CD14-positive monocyte (primary cell): ENCODE measurements at regions not wholly inside any gene's neighbourhood (a gene's known extent, or its start where the extent isn't known, plus 50 kb on each side); places are given as distances from the start of the nearest gene placed in this dataset.

Experiments used
- DNase-seq, 3 donors: peaks; one replicate each; pipeline ENCODE4 v3.0.0-alpha.2; 2011 to 2022
- H2AFZ ChIP-seq: 2 replicates; pipeline ENCODE4 v1.6.0; 2012; ENCODE audit warnings: mild to moderate bottlenecking, low read depth, low read length, inconsistent platforms; ENCODE audit not compliant: insufficient read depth, poor library complexity, severe bottlenecking
- H3K27ac ChIP-seq, 2 donors: 1 replicate in 1 of 2; 2 replicates in 1 of 2; pipeline ENCODE4 v1.5.1; 2012 to 2013; ENCODE audit warnings: low read length in 2 of 2, control low read depth in 1 of 2, inconsistent platforms in 1 of 2, low read depth in 1 of 2, mild to moderate bottlenecking in 1 of 2
- H3K27me3 ChIP-seq, 2 donors: one replicate each; pipeline versions ENCODE4 v1.6.0 to v1.6.1; 2011 to 2013; ENCODE audit warnings: low read length in 2 of 2; ENCODE audit not compliant: control insufficient read depth in 2 of 2, insufficient read depth in 2 of 2
- H3K36me3 ChIP-seq, 2 donors: replicated peaks in 1 of 2; 1 replicate in 1 of 2; 2 replicates in 1 of 2; pipeline versions ENCODE4 v1.5.1 to v1.6.1; 2012 to 2013; ENCODE audit warnings: low read length in 2 of 2, control low read depth in 1 of 2, inconsistent platforms in 1 of 2, mild to moderate bottlenecking in 1 of 2; ENCODE audit not compliant: insufficient read depth in 2 of 2, control insufficient read depth in 1 of 2
- H3K4me1 ChIP-seq, 2 donors: 1 replicate in 1 of 2; 2 replicates in 1 of 2; pipeline versions ENCODE4 v1.5.1 to v1.6.1; 2012 to 2013; ENCODE audit warnings: low read length in 2 of 2, control low read depth in 1 of 2, inconsistent platforms in 1 of 2, mild to moderate bottlenecking in 1 of 2, moderate library complexity in 1 of 2; ENCODE audit not compliant: insufficient read depth in 2 of 2, control insufficient read depth in 1 of 2
- H3K4me2 ChIP-seq: replicated peaks from 2 replicates; pipeline ENCODE3; 2012; ENCODE audit warnings: low read length, moderate library complexity, mild to moderate bottlenecking; ENCODE audit not compliant: poor library complexity, severe bottlenecking; ENCODE audit errors: extremely low read depth
- H3K4me3 ChIP-seq, 3 experiments: fragments of 200-600 bp in 1 of 3; sonication (generic) in 1 of 3; replicated peaks in 1 of 3; 1 replicate in 2 of 3; 2 replicates in 1 of 3; pipeline ENCODE4 v1.5.1; 2011 to 2013; ENCODE audit warnings: low read length in 3 of 3, mild to moderate bottlenecking in 3 of 3, control low read depth in 2 of 3, low read depth in 2 of 3, inconsistent platforms in 1 of 3, moderate library complexity in 1 of 3
- H3K79me2 ChIP-seq: 2 replicates; pipeline ENCODE4 v1.6.0; 2012; ENCODE audit warnings: mild to moderate bottlenecking, control low read depth, inconsistent platforms, low read length, moderate library complexity; ENCODE audit not compliant: insufficient read depth
- H3K9ac ChIP-seq: 2 replicates; pipeline ENCODE4 v1.6.0; 2017; ENCODE audit warnings: low read length, mild to moderate bottlenecking; ENCODE audit not compliant: insufficient read depth, poor library complexity, severe bottlenecking
- H3K9me3 ChIP-seq, 2 donors: replicated peaks in 1 of 2; 1 replicate in 1 of 2; 2 replicates in 1 of 2; pipeline versions ENCODE4 v1.5.1 to v1.6.1; 2012 to 2013; ENCODE audit warnings: low read length in 2 of 2, control low read depth in 1 of 2; ENCODE audit not compliant: control insufficient read depth in 1 of 2, insufficient read depth in 1 of 2
- H4K20me1 ChIP-seq: 2 replicates; pipeline ENCODE4 v1.6.0; 2012; ENCODE audit warnings: mild to moderate bottlenecking, low read length, control low read depth, moderate library complexity; ENCODE audit not compliant: insufficient read depth
- H3K27ac Mint-ChIP-seq, 7 donors: one replicate each; pipeline ENCODE4 v1.8.0; 2020; ENCODE audit warnings: mild to moderate bottlenecking in 7 of 7, mixed read lengths in 7 of 7, moderate library complexity in 6 of 7, inconsistent platforms in 2 of 7
- H3K27me3 Mint-ChIP-seq, 3 donors: one replicate each; pipeline ENCODE4 v1.8.0; 2021 to 2022; ENCODE audit warnings: low read depth in 3 of 3, mild to moderate bottlenecking in 3 of 3, mixed read lengths in 3 of 3, moderate library complexity in 3 of 3, inconsistent platforms in 1 of 3
- H3K36me3 Mint-ChIP-seq, 2 donors: one replicate each; pipeline ENCODE4 v1.8.0; 2020; ENCODE audit warnings: mixed read lengths in 2 of 2, inconsistent platforms in 1 of 2, mild to moderate bottlenecking in 1 of 2
- H3K4me1 Mint-ChIP-seq: one replicate; pipeline ENCODE4 v1.8.0; 2020; ENCODE audit warnings: mild to moderate bottlenecking, mixed read lengths
- H3K4me3 Mint-ChIP-seq, 2 donors: one replicate each; pipeline ENCODE4 v1.8.0; 2020; ENCODE audit warnings: mild to moderate bottlenecking in 2 of 2, mixed read lengths in 2 of 2, moderate library complexity in 1 of 2
- H3K9me3 Mint-ChIP-seq, 7 donors: one replicate each; pipeline ENCODE4 v1.8.0; 2020 to 2022; ENCODE audit warnings: mixed read lengths in 7 of 7, mild to moderate bottlenecking in 6 of 7, moderate library complexity in 6 of 7, inconsistent platforms in 2 of 7
- WGBS: methylation state at CpG from one replicate; pipeline ENCODE4 v1.1.5; 2013; ENCODE audit warnings: missing lambda C conversion rate; ENCODE audit not compliant: insufficient coverage; 5-methylcytosine and 5-hydroxymethylcytosine counted together
- intact Hi-C, 2 donors: fragments of 100-400 bp; cut with micrococcal nuclease; formaldehyde crosslinking; loops; one replicate each; pipeline versions ENCODE4 v1.15.0 to v1.15.1; 2023
- TF ChIP-seq, protein P1 (sequence below): fragments of 200-600 bp; IDR thresholded peaks from one replicate; pipeline ENCODE4 v1.8.0; 2022; ENCODE audit warnings: antibody characterized with exemption, mild to moderate bottlenecking

- TF ChIP-seq, protein P1, sequence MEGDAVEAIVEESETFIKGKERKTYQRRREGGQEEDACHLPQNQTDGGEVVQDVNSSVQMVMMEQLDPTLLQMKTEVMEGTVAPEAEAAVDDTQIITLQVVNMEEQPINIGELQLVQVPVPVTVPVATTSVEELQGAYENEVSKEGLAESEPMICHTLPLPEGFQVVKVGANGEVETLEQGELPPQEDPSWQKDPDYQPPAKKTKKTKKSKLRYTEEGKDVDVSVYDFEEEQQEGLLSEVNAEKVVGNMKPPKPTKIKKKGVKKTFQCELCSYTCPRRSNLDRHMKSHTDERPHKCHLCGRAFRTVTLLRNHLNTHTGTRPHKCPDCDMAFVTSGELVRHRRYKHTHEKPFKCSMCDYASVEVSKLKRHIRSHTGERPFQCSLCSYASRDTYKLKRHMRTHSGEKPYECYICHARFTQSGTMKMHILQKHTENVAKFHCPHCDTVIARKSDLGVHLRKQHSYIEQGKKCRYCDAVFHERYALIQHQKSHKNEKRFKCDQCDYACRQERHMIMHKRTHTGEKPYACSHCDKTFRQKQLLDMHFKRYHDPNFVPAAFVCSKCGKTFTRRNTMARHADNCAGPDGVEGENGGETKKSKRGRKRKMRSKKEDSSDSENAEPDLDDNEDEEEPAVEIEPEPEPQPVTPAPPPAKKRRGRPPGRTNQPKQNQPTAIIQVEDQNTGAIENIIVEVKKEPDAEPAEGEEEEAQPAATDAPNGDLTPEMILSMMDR, result no peak
- Mint-ChIP-seq H3K4me3 (peak overlapping the region; percentile 31 to 87), H3K27me3 (peaks cover 2 to 7% (median 5%) of the 10 kb centered on the region in 3 donors), H3K27ac (peak overlapping the region in 3 of 7 donors; percentile 12 to 83 (median 76)), H3K9me3 (peaks cover 0 to 11% (median 7%) of the 10 kb centered on the region in 7 donors), H3K36me3 (peaks cover 0 to 1% of the 10 kb centered on the region in 2 donors), H3K4me1 (peaks cover 44% of the 10 kb centered on the region)
- intact Hi-C loops, result no loop called here
- H3K4me3 ChIP-seq, result peak overlapping the region in 1 of 3 experiments; percentile 52
- peaks cover 7 to 10% of the 10 kb centered on the region in 2 donors for H3K9me3 ChIP-seq
- peak overlapping the region; percentile 66 for H3K4me2 ChIP-seq
- peaks cover 32 to 39% of the 10 kb centered on the region in 2 donors for H3K4me1 ChIP-seq
- no peaks in the 10 kb centered on the region for H3K36me3 ChIP-seq
- no peaks in the 10 kb centered on the region for H3K79me2 ChIP-seq
- DNase-seq, result no peak
- no peak overlapping the region for H3K27ac ChIP-seq
- H4K20me1 ChIP-seq, result no peaks in the 10 kb centered on the region
- WGBS, result 21% methylated on average over 7 of the region's 7 CpGs
- no peaks in the 10 kb centered on the region for H3K27me3 ChIP-seq
- peak overlapping the region; percentile 69 for H2AFZ ChIP-seq
- H3K9ac ChIP-seq, result no peak overlapping the region
These were observed 68.9 kb upstream of the RMDN2 start for GRCh38 chr2:37856101-37856751.

GRCh38 chr2:37857575-37858399 is 67.3 kb upstream of the RMDN2 start:
- TF ChIP-seq, protein P1, result no peak
- Histone ChIP-seq H2AFZ (no peak overlapping the region), H3K27me3 (no peaks in the 10 kb centered on the region), H3K27ac (no peak overlapping the region), H3K9ac (no peak overlapping the region), H3K9me3 (peaks cover 7 to 10% of the 10 kb centered on the region in 2 donors), H3K4me1 (peaks cover 22 to 24% of the 10 kb centered on the region in 2 donors), H3K79me2 (no peaks in the 10 kb centered on the region), H3K36me3 (no peaks in the 10 kb centered on the region), H3K4me3 (no peak overlapping the region), H3K4me2 (no peak overlapping the region), H4K20me1 (no peaks in the 10 kb centered on the region)
- H3K36me3 Mint-ChIP-seq, result peaks cover 0 to 1% of the 10 kb centered on the region in 2 donors
- no peak overlapping the region for H3K27ac Mint-ChIP-seq
- no peak for DNase-seq
- peaks cover 0 to 11% (median 7%) of the 10 kb centered on the region in 7 donors for H3K9me3 Mint-ChIP-seq
- WGBS, result 100% methylated on average over 2 of the region's 11 CpGs
- peaks cover 5 to 12% (median 6%) of the 10 kb centered on the region in 3 donors for H3K27me3 Mint-ChIP-seq
- intact Hi-C loops, result no loop called here
- peaks cover 33% of the 10 kb centered on the region for H3K4me1 Mint-ChIP-seq
- H3K4me3 Mint-ChIP-seq, result no peak overlapping the region
